M059J (cell line): ENCODE measurements at regions not wholly inside any gene's neighbourhood (a gene's known extent, or its start where the extent isn't known, plus 50 kb on each side); places are given as distances from the start of the nearest gene placed in this dataset.
"Not testable (repeated sequence)": the region's sequence is repeated elsewhere in the genome, so short reads cannot be mapped to it uniquely, and the experiment has no call there.

ENCODE experiments used
- DNase-seq: peaks from one replicate; pipeline ENCODE4 v3.0.0-alpha.2; 2012; ENCODE audit warnings: low read depth

DNA sequence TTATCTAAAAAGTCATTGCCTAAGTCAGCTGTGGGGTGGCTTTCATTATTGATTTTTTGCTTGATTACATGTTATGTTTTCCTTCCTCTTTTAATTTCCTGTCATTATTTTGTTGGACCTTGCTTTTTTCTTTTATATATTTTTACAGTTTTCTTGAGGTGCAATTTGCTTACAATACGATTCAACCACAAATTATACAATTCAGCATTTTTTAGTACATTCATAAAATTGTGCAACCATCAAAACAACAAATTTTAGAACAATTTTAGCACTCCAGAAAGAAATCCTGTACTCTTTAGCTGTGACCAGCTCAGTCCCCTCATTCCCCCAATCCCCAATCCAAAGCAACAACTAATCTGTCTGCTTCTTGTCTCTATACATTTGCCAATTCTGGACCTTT, 608.9 kb downstream of the C6orf118 start:
- no peak for DNase-seq

DNA sequence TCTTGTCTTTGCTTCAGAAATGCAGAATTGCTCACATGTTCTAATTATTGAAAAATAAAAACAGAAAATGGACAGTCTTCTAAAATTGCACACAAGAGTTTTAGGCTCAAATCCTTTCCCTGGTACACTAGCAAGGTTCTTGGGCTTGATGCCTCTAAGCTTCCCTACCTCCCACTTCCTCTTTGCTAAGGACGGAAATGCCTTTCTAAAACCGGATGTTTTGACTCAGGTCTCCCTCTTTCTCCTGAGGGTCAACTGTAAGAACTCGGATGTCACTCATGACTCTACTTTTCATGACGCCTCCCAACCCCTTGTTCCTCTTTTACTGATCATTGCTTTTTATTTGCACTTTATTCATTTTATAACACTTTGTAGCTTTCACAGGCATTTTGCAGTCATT, 613.5 kb downstream of the C6orf118 start:
- DNase-seq: no peak

DNA sequence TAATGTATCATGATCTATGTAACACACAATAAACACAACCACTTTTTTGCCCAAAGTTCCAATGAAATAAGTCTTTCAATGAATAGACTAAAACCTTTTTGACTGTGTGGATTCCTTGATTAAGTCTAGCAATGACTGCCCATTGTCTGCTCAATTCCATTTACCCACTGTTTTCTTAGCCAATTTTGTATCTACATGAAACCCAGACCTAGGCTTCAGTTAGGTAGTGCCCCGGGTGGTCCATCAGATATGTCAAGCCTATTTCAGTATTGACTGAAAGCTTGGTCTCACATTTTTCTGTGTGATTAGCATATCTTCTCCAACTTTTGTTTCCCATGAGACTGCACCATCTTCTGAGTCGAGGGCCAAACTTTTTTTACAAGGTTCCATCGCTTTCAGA, 615.0 kb downstream of the C6orf118 start:
- no peak for DNase-seq

DNA sequence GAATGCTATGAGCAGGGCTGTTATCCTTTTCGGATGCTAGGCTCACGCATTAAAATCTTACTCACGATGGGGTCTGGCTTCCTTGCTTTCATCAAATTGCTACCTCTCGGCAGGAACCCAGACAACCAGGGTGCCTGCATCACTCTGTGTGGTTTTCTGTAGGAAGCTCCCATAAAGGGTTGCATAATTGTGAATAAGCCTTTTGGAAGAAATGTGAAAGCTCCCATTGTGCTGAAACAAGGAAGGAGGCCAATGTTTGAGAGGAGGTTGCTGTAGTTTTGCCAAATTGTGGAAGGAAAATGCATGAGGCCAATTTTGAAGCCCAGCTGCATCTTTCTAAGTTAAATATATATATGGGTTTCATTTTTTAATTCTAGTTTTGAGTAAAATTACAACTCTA, 615.5 kb downstream of the C6orf118 start:
- peak; percentile 7 for DNase-seq

DNA sequence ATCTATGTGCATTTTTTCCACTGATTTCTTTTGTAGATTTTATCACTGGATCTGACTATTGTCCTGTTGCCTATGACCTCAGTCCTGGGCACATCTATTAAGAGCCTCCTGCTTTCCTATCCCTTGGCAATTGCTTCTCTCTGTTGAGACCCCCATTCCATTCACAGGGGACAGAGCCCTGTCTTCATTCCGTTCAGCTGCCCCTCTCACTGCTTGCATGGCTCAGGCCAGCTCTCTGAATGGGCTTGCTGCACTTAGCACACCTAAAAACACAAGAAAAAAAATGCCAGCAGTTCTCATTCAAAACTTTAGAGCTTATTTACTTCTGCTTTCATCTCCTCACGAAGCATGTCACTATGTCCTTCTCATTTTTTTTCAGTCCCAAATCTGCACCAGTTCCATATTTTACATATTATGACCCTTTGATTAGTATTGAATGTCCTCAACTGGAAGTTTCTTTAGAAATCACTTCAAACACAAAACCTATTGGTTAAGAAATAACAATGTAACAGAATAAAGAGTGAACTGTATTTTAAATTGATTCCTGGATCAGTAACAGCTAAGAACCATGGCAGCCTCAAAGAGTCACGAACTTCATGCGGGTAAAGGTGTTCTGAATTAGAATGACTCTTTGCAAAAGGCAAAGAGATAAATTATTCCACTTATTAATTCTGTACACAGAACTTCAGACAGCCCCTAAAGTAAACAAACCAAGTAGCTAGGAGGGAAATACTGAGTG, 616.5 kb downstream of the C6orf118 start:
- no peak for DNase-seq

DNA sequence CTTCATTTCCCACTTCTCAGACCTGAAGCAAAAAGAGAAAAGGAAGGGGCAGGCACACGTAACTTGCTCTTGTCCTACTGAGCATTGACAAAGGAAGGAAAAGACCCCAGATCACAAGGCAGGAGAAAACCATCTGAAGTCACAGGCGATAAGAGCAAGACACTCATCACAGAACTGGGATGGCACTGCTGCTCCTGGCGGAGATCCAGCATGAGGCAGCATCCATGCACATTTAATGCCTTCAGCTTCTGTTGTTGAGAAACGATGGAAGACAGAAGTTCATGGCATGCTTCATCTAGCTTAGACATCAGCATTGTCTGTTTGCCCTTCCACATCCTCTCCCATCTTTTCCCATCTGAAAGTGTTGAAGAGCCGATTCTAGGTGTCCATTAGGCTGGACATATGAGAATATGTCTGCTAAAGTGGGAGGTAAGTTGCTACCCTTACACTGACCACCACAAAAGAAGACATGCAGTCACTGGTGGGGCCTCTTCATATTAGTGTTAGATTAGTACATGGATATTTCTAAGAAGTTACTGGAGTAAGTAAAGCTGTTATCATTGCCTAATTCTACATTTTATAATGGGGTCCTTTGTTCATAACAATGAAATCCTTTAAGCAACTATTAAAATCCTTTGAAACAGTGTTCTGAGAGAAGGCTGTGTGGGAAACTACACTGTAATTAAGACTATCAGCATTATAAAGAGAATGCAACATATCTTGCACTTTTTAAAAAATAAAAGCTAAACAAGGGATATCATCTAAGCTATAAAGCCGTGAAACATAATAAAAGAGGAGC, 618.5 kb downstream of the C6orf118 start:
- DNase-seq: no peak

DNA sequence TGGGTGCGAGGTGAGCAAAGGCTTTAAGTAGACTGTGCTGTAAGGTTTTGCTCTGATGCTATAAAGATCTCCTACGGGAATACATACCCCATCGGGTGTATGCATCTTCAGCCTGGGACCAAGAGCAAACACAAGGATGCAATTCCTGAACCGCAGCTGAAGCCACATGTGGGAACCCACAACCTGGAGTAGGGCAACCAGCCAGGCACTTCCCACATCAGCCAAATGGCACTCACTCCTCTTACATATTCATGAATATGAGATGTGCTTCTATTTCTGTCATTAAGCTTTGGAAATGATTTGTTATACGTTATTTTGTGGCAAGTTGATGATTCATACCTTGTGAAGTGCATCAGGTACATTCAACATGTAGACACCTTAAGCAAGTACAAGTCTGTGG, 619.2 kb downstream of the C6orf118 start:
- no peak for DNase-seq

DNA sequence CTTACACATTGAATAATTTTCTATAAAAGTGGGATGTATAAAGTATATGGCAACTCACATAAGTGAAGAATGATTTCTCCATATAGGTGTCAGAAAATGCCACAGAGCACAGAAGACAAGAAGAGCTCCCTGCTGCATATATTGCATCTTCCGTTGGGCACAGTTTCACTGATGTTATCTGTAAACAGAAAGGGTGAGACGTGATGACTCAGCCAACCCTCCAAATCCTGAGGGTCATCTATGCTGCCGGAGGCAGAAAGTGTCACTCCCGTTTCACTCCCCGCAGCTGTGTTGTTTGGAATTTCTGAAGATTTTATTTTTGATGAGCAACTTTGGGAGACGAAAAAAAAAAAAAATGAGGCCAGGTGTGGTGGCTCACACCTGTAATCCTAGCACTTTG, 644.1 kb downstream of the C6orf118 start:
- DNase-seq: peak; percentile 59

DNA sequence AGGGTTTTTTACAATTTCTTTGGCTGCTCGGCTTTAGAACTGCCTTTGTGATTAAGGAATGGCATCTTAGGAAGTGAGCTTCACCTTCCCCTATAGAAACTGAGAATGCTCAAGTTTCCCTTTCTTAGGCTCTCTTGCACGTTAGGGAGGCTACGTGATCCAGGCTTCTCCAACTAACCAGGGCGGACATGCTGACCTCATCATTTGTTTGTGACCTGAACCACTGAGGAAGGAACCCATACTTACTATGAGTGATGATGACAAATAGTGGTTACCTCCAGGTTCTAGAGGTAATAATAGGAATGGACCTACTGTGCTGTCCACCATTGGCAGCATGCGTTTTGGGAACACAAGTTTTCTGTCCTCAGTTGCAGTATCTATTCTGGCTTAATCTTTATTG, 645.8 kb downstream of the C6orf118 start:
- no peak for DNase-seq

DNA sequence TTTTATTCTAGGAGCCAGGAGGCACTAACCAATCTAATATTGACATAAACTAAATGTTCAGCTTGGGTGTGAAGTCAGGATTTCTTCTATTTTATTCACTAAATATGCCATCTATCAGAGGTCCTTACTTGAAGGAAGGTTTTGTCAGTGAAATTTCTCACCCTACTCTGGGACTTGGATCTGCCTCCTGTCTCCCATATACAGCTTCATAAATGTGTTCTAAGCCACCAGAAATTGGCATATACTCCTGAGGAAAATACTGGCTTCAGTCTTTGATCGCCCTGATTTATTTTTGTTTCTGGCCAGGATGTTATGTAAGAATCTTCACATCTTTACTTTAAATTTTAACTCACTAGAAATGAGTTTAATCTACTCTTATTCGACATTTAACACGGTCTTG, 647.7 kb downstream of the C6orf118 start:
- no peak for DNase-seq

DNA sequence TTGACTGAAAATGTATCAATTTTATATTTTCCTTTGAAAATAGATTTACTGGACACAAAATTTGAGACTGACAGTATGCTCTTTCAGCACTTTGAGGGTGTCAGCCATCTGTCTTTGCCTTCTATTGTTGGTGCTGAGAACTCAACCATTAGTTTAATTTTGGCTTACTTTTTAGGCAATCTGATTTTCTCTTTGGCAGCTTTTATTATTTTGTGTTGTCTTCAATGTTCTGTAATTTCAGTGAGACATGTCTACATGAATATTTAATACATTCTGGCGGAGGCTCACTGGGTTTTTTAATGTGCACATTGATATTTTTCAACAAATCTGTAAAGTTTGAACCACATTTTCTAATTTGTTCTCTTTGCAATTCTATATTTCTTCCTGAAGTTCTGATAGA, 648.6 kb downstream of the C6orf118 start:
- no peak for DNase-seq

DNA sequence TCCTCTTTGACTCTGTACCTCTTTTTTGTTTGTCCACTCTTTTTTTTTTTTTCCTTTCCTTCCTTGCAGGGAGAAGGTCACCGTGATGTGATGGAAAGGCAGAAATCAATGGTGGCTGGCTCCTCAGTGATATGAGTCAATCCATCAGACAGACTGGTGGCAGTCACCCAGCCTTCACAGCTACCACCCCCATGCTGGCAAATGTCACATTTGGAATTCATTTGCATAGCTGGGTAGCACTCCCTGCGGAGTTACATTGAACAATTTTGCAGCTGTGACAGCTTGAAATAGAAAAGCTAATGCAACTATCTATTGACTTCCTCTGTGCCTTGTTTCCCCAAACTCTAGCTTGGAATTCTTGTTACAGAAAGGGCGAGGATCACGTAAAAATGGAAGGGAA, 668.4 kb downstream of the C6orf118 start:
- peak; percentile 3 for DNase-seq

DNA sequence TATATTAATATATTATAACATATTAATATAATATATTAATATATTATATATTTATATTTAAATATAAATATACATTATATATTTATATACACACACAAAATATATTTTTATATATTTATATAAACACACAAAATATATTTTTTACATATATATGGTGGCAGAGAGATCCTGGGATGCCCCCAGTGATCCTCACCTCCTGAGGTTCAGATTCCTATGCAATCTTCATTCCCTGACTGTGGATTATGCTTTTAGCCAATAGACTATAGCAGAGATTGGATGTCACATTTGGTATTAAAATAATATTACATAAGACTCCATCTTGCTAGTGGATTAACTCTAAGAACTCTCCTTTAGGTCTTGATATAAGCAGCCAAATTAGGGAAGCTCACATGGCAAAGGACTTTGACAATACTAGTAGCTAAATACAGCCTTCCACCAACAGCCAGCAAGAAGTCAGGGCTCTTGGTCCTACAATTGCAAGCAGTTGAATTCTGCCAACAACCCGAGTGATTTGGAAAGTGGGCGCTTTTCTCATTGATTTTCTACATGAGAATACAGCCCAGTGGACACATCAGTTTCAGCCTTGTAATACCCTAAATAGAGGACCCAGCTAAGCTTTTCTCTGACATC, 681.0 kb downstream of the C6orf118 start:
- DNase-seq: no peak

DNA sequence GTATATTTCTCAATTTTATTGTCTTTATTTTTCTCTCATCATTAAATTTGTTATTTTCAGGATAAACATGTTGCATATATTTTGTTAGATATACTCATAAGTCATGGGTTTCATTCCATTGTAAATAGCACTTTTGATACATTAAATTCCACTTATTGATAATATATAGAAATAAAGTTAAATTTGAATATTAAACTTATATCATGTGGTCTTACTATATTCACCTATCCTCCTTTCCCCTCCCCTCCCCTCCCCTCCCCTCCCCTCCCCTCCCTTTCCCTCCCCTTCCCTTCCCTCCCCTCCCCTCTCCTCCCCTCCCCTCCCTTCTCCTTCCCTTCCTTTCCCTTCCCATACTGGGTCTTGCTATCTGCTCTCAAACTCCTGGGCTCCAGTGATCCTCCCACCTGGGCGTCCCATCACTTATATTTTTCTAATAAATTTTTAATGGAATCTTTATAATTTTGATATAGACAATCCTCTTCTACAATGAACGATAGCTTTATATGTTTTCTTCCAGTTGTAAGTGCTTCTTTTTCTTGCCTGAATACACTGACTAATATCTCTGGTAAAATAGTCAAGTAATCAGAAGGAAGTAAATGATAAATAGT, 692.4 kb downstream of the C6orf118 start:
- no peak for DNase-seq

DNA sequence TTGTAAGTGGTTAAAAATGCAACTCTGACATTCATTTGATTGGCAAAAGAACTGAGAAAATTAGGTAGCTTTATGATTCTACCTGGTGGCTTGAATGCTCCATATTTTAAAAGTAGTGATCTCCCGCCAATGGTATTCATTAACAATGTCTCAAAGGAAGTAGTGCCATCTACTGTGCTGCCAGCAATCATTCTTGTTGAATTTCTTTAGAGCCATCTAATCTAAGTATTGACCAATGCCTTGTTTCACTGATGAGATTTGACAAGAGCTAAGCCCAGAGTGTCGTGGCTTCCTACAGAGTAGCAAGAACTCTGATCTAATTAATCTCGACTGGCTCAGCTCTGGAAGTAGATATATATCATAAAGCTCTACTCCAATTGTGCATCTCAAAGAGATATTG, 696.7 kb downstream of the C6orf118 start:
- no peak for DNase-seq

DNA sequence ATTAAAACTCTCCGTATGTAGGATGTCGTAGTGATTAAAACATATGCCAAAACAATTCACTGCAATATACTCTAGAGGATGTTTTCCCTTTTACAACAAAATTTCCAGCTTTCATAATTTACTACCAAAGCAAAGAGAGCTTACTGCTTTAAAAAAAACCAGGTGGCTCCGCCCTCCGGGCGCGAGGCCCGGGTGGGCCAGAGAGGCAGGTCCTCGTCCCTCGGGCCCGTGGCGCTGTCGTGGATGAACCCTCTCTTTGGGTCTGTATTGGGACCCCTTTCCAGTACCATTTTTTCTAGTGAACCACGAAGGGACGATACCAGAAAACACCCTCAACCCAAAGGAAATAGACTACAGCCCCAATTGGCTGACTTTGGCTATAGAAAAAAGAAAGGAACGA, 698.5 kb downstream of the C6orf118 start:
- DNase-seq: not testable (repeated sequence)

DNA sequence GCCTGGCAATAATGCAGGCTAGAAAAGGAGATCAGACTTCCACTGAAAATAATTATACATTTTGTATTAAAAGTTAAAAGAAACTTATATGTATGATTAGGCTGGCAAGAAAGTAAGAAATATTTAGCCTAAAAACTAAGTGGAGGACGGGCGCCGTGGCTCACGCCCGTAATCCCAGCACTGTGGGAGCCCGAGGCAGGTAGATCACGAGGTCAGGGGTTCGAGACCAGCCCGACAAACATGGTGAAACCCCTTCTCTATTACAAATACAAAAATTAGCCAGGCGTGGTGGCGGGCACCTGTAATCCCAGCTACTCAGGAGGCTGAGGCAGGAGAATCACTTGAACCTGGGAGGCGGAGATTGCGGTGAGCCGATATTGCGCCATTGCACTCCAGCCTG, 707.0 kb downstream of the C6orf118 start:
- not testable (repeated sequence) for DNase-seq

DNA sequence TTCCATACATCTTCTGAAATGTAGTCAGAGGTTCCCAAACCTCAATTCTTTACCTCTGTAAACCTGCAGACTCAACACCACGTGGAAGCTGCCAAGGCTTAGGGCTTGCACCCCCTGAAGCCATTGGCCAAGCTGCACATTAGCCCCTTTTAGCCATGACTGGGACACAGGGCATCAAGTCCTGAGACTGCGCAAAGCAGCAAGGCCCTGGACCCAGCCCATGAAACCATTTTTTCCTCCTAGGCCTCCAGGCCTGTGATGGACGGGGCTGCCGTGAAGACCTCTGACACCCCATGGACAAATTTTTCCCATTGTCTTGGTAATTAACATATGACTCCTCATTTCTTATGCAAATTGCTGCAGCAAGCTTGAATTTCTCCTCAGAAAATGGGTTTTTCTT, 727.8 kb downstream of the C6orf118 start:
- DNase-seq: no peak

DNA sequence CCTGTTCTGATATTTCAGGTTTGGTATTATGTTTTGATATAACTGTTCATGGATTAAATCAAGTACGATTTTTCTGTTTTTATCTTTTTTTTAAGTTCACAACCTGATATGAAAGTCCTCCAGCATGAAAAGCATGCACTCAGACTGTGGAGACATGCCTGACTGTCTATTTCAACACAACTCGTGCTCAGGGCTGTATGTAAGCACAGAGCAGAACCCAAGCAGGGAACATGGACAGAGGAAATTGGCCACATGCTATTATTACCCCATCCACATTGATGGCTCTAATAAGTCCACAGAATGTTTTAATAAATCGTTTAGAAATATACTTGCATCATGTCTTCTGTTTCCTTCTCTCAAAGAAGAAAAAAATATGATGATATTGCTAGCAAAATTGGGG, 730.4 kb downstream of the C6orf118 start:
- no peak for DNase-seq

DNA sequence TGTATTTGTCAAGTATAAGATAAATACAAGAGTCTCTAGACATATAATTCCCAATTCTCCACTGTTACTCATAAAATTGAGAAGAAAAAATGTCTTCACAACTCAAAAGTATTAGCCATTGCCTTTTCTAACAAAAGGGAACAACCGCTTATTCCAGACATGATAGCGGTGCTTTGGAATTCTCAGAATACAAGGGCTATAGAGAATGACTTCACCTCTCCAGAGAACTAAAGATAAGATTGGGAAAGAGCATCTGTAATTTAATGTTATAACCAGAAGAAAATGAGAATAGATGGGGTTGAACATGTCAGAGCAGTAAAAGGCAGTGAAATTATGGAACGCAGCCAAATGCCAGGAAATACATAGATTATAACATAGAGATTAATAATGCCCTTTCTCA, 730.8 kb downstream of the C6orf118 start:
- DNase-seq: no peak

DNA sequence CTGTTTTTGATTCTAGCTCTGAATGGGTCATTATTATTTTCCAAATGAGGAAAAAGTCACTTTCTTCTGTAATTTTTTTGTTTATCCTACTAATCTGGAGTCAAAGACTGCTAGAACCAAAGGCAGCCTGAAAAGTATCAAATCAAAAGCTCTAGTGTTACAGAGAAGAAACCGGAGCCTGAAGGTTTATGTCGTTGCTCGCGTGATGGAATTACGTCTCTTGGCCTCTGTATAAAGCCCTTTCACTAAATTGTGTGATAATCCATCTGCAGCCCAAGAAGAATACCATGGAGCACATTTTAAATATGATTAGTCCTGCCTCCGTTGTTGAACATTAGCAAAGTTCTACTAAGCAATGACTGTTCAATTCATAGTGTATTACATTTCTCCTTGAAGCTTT, 738.6 kb downstream of the C6orf118 start:
- DNase-seq: no peak

DNA sequence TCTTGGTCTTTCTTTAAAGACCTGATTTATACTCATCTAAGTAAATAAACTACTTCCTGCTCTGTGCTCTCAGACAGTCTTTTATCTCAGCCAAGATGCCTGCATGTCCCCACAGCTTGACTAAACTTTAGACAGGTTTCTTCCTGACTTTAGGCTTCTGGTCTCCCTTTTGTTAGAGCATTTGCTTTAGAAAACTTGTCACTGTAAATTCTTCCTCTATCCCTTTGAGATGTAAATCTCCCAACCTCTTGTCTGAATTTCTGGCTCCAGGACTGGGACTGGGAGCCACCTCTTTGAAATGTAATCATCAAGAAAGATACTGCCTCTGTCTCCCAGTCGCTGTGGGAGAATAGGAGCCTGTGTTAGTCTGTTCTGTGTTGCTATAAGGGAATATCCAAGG, 739.9 kb downstream of the C6orf118 start:
- no peak for DNase-seq

DNA sequence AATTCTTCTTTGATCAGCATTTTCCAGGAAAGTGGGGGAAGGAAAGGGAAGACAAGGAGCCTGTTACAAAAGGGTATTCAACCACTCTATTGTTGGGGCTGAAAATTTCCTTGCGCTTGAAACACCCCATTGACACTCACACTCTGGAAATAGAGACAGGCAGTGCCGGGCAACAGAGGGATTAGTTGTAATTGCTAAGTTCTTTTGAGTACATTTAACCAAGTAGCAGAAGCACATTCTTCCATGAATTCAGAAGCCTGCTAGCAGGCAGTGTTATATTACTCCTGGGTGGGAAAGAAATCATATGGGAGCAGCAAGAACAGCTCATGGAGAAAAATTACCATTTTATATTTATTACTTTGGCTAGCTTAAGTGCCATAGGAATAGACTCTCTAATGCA, 745.5 kb downstream of the C6orf118 start:
- DNase-seq: no peak
